ENCODE measurements at regions not wholly inside any gene's neighbourhood (a gene's known extent, or its start where the extent isn't known, plus 50 kb on each side); places are given as distances from the start of the nearest gene placed in this dataset.

- Histone ChIP-seq H3K27me3 (ENCODE audit: control insufficient read depth, insufficient read depth, low read length) (no peaks in the 10 kb centered on the region), H3K4ac (ENCODE audit: low read depth, low read length) (no peak overlapping the region), H2BK5ac (ENCODE audit: low read depth, low read length, poor library complexity, severe bottlenecking) (no peak overlapping the region), H3K27ac (ENCODE audit: insufficient read depth, low read length) (no peak overlapping the region), H4K20me1 (ENCODE audit: insufficient read depth, low read length) (no peaks in the 10 kb centered on the region), H3K9me1 (ENCODE audit: insufficient read depth, low read length) (no peaks in the 10 kb centered on the region), H3K9me3 (ENCODE audit: control insufficient read depth, insufficient read depth, low read length) (peaks cover 3% of the 10 kb centered on the region; the same call in 1 of the 2 replicates), H2BK15ac (ENCODE audit: low read depth, low read length) (no peak overlapping the region), H3K79me1 (ENCODE audit: low read depth in 1 of 2, low read length in 2 of 2) (no peaks in the 10 kb centered on the region), H3K56ac (ENCODE audit: extremely low read depth, insufficient read depth, low read length) (no peak overlapping the region), H3K9ac (ENCODE audit: low read depth, low read length) (no peak overlapping the region), H3K23ac (ENCODE audit: low read depth, low read length) (no peak overlapping the region), H3K18ac (ENCODE audit: low read depth, low read length) (no peak overlapping the region), H2BK20ac (ENCODE audit: low read depth, low read length) (no peak overlapping the region), H2AK9ac (replicated peaks; ENCODE audit: low read depth, low read length, poor library complexity) (no peak overlapping the region), H3K4me3 (ENCODE audit: insufficient read depth, low read depth, low read length) (no peak overlapping the region), H2BK120ac (ENCODE audit: low read depth, low read length) (no peak overlapping the region), H2AK5ac (ENCODE audit: low read depth, low read length) (no peak overlapping the region), H2AFZ (replicated peaks; ENCODE audit: low read length, poor library complexity) (no peak overlapping the region), H3K4me2 (ENCODE audit: low read depth, low read length) (no peak overlapping the region), H3K36me3 (ENCODE audit: control insufficient read depth, insufficient read depth, low read length) (no peaks in the 10 kb centered on the region), H4K5ac (ENCODE audit: low read depth, low read length) (no peak overlapping the region), H3K4me1 (ENCODE audit: control insufficient read depth, insufficient read depth, low read length) (no peaks in the 10 kb centered on the region), H4K8ac (ENCODE audit: low read depth in 2 of 2, low read length in 2 of 2) (no peak overlapping the region), H4K91ac (ENCODE audit: insufficient read depth, low read depth, low read length) (no peak overlapping the region), H3K14ac (replicated peaks; ENCODE audit: low read depth, low read length) (no peak overlapping the region)
- intact Hi-C loops (cut with micrococcal nuclease) (no loop called here), in situ Hi-C loops (cut with MboI; ENCODE audit: low sequenced_read_pairs) (no loop called here), dilution Hi-C loops (cut with HindIII; ENCODE audit: low sequenced_read_pairs, unreplicated experiment) (no loop called here)
- ATAC-seq (ENCODE audit: low read depth) (no peak), DNase-seq (no peak)
- TF ChIP-seq POLR2A (IDR thresholded peaks at IDR 0.05; ENCODE audit: low read depth, low read length) (no peak), CEBPB (IDR thresholded peaks at IDR 0.05; ENCODE audit: low read depth, low read length) (no peak), RAD21 (IDR thresholded peaks at IDR 0.05; ENCODE audit: low read length) (no peak), FOS (IDR thresholded peaks at IDR 0.05; ENCODE audit: low read depth, low read length) (no peak), SMC3 (IDR thresholded peaks at IDR 0.05; ENCODE audit: low read depth, low read length) (no peak), MAZ (IDR thresholded peaks at IDR 0.05; ENCODE audit: borderline replicate concordance, low read depth, low read length) (no peak), NFE2L2 (IDR thresholded peaks at IDR 0.05; ENCODE audit: low read depth, low read length) (no peak), ELK1 (IDR thresholded peaks at IDR 0.05; ENCODE audit: borderline replicate concordance, low read depth, low read length) (no peak), CHD1 (IDR thresholded peaks at IDR 0.05; ENCODE audit: low read depth, low read length) (no peak), RCOR1 (IDR thresholded peaks at IDR 0.05; ENCODE audit: insufficient replicate concordance, low read length) (no peak), RFX5 (IDR thresholded peaks at IDR 0.05; ENCODE audit: low read depth, low read length) (no peak)
- ChIA-PET POLR2A (ENCODE audit: unreplicated experiment) (no interaction called here), CTCF (interaction anchor here (0.6 kb wide), 1 partner anchor 51 kb away, joined by 3 read pairs; no protein-coding TSS in a partner anchor)
- no CpG with 5 or more reads among the region's 1 CpG for WGBS, 2 experiments (ENCODE audit: extremely low coverage in 2 of 2, insufficient read length in 1 of 2)
- BruUV-seq (replicated peaks), result no TSS peak
Observed at GRCh38 chr2:125560855-125561254, 1095.1 kb upstream of the GYPC start.

Measured in IMR-90 (cell line).